CD4-positive, alpha-beta T cell treated with Interleukin-17A for 4 hours (primary cell): ENCODE measurements at regions not wholly inside any gene's neighbourhood (a gene's known extent, or its start where the extent isn't known, plus 50 kb on each side); places are given as distances from the start of the nearest gene placed in this dataset.

ENCODE experiments used
- DNase-seq: peaks from one replicate; pipeline ENCODE4 v3.0.0-alpha.2; 2020; ENCODE audit warnings: mixed read lengths

GRCh38 chr21:15401331-15401730 is 328.5 kb upstream of the USP25 start:
- no peak for DNase-seq

- DNase-seq, result no peak
Measured at GRCh38 chr21:15405214-15405613, 324.6 kb upstream of the USP25 start.

- no peak for DNase-seq
Measured at GRCh38 chr21:15406791-15407190, 323.0 kb upstream of the USP25 start.

- no peak for DNase-seq
Measured at GRCh38 chr21:15407585-15407984, 322.2 kb upstream of the USP25 start.

GRCh38 chr21:15408089-15408488 is 321.7 kb upstream of the USP25 start:
- no peak for DNase-seq

- DNase-seq, result no peak
Measured at GRCh38 chr21:15409031-15409430, 320.8 kb upstream of the USP25 start.

GRCh38 chr21:15410853-15411252 is 318.9 kb upstream of the USP25 start:
- no peak for DNase-seq

GRCh38 chr21:15414057-15414456 is 315.7 kb upstream of the USP25 start:
- no peak for DNase-seq

- DNase-seq, result no peak
Measured at GRCh38 chr21:15415541-15416261, 314.1 kb upstream of the USP25 start.

GRCh38 chr21:15421441-15421881 is 308.3 kb upstream of the USP25 start:
- DNase-seq, result no peak

- no peak for DNase-seq
Measured at GRCh38 chr21:15421947-15422346, 307.8 kb upstream of the USP25 start.

- DNase-seq, result no peak
Measured at GRCh38 chr21:15422783-15423182, 307.0 kb upstream of the USP25 start.

GRCh38 chr21:15423676-15424445 is 305.9 kb upstream of the USP25 start:
- no peak for DNase-seq

GRCh38 chr21:15425049-15425448 is 304.7 kb upstream of the USP25 start:
- DNase-seq, result no peak

GRCh38 chr21:15430023-15430422 is 299.8 kb upstream of the USP25 start:
- DNase-seq, result no peak

- DNase-seq, result no peak
Measured at GRCh38 chr21:15430577-15430976, 299.2 kb upstream of the USP25 start.

GRCh38 chr21:15431053-15431452 is 298.7 kb upstream of the USP25 start:
- no peak for DNase-seq

GRCh38 chr21:15433091-15433490 is 296.7 kb upstream of the USP25 start:
- DNase-seq, result no peak

- DNase-seq, result no peak
Measured at GRCh38 chr21:15434163-15434905, 295.4 kb upstream of the USP25 start.

GRCh38 chr21:15436031-15436430 is 293.8 kb upstream of the USP25 start:
- DNase-seq, result no peak

GRCh38 chr21:15437883-15438282 is 291.9 kb upstream of the USP25 start:
- DNase-seq, result no peak

- DNase-seq, result no peak
Measured at GRCh38 chr21:15439726-15440125, 290.1 kb upstream of the USP25 start.

- no peak for DNase-seq
Measured at GRCh38 chr21:15441060-15441493, 288.7 kb upstream of the USP25 start.

- DNase-seq, result no peak
Measured at GRCh38 chr21:15441992-15442391, 287.8 kb upstream of the USP25 start.
